Endothelial cell of umbilical vein (primary cell): ENCODE measurements at regions not wholly inside any gene's neighbourhood (a gene's known extent, or its start where the extent isn't known, plus 50 kb on each side); places are given as distances from the start of the nearest gene placed in this dataset.

ENCODE experiments used
- POLR2AphosphoS5 ChIP-seq: IDR thresholded peaks from 2 replicates; pipeline ENCODE4 v1.6.1; 2012; ENCODE audit warnings: low read depth, mild to moderate bottlenecking, control low read depth, low read length, moderate library complexity; ENCODE audit not compliant: insufficient read depth
- TF ChIP-seq, protein P1 (sequence below), 2 donors: IDR thresholded peaks; 1 replicate in 1 of 2; 2 replicates in 1 of 2; pipeline ENCODE4 v1.5.1; 2011; ENCODE audit warnings: low read length in 2 of 2, mild to moderate bottlenecking in 2 of 2, moderate library complexity in 2 of 2, control low read depth in 1 of 2, inconsistent platforms in 1 of 2, low read depth in 1 of 2; ENCODE audit not compliant: insufficient read depth in 1 of 2; ENCODE audit errors: extremely low read depth in 1 of 2

DNA sequence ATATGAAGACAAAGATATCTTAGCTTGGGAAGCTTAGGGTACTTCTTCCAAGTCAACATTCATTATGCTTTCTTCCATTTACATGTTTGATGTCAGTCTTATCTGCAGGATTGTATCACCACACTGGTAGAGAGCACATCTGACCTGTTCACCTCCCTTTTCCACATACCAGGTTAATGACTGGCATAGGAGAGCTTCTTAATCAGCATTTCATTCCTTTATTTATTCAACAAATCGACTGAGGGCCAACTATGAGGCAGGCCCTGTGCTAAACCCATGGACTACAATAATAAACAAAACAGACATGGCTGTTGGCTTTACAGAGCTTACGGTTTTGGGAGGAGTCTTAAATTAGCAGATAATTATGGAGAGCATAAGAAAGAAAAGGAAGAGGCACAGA lies 378.1 kb upstream of the CDH11 start:
- TF ChIP-seq, protein P1, sequence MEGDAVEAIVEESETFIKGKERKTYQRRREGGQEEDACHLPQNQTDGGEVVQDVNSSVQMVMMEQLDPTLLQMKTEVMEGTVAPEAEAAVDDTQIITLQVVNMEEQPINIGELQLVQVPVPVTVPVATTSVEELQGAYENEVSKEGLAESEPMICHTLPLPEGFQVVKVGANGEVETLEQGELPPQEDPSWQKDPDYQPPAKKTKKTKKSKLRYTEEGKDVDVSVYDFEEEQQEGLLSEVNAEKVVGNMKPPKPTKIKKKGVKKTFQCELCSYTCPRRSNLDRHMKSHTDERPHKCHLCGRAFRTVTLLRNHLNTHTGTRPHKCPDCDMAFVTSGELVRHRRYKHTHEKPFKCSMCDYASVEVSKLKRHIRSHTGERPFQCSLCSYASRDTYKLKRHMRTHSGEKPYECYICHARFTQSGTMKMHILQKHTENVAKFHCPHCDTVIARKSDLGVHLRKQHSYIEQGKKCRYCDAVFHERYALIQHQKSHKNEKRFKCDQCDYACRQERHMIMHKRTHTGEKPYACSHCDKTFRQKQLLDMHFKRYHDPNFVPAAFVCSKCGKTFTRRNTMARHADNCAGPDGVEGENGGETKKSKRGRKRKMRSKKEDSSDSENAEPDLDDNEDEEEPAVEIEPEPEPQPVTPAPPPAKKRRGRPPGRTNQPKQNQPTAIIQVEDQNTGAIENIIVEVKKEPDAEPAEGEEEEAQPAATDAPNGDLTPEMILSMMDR (IDR thresholded peaks at IDR 0.05; ENCODE audit: extremely low read depth in 1 of 2, insufficient read depth in 1 of 2, low read depth in 1 of 2, low read length in 2 of 2): no peak
- no peak for TF ChIP-seq POLR2AphosphoS5
